BLaER1 (cell line): ENCODE measurements at regions not wholly inside any gene's neighbourhood (a gene's known extent, or its start where the extent isn't known, plus 50 kb on each side); places are given as distances from the start of the nearest gene placed in this dataset.

ENCODE experiments used
- H3K27ac ChIP-seq: shearing (Covaris generic); formaldehyde crosslinking; 2 replicates; pipeline ENCODE4 v1.8.1; 2022
- H3K27me3 ChIP-seq: shearing (Covaris generic); formaldehyde crosslinking; 2 replicates; pipeline ENCODE4 v1.8.1; 2022
- H3K36me3 ChIP-seq: shearing (Covaris generic); formaldehyde crosslinking; 2 replicates; pipeline ENCODE4 v1.8.1; 2022
- H3K4me1 ChIP-seq: shearing (Covaris generic); formaldehyde crosslinking; 2 replicates; pipeline ENCODE4 v1.8.1; 2022
- H3K4me2 ChIP-seq: shearing (Covaris generic); formaldehyde crosslinking; 2 replicates; pipeline ENCODE4 v1.8.1; 2022
- H3K4me3 ChIP-seq: shearing (Covaris generic); formaldehyde crosslinking; 2 replicates; pipeline ENCODE4 v1.8.1; 2022
- H3K9ac ChIP-seq: shearing (Covaris generic); formaldehyde crosslinking; 2 replicates; pipeline ENCODE4 v1.8.1; 2022
- H3K9me3 ChIP-seq: shearing (Covaris generic); formaldehyde crosslinking; 2 replicates; pipeline ENCODE4 v1.8.1; 2022
- H4K20me1 ChIP-seq: shearing (Covaris generic); formaldehyde crosslinking; 2 replicates; pipeline ENCODE4 v1.8.1; 2022
- Cebpa-rat ChIP-seq: shearing (Covaris generic); IDR thresholded peaks from 2 replicates; pipeline ENCODE4 v1.8.1; 2022

DNA sequence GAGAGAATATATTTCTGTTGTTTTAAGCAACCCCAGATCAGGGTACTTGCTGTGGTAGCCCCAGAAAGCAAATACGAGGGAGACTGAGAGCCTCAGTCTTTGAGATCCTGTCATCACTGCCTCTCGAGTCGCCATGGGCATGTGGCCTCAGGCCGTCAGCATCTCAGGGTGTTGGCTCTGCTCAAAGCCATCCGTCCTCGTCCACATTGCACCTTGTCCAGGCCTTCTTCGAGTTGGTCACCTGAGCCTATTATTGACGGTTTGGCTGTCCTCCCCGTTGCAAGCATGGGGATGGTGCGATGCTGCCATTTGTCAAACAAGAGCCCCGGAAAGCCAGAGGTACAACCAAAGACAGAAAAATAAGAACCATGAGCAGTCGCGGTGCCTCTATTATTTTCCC lies 136.9 kb downstream of the IRF8 start:
- H3K9ac ChIP-seq: no peak overlapping the region
- peaks cover 54% of the 10 kb centered on the region for H3K4me1 ChIP-seq
- no peaks in the 10 kb centered on the region for H3K27me3 ChIP-seq
- H3K4me3 ChIP-seq: no peak overlapping the region
- peaks cover 3% of the 10 kb centered on the region; the same call in 1 of the 2 replicates for H3K9me3 ChIP-seq
- H3K36me3 ChIP-seq: no peaks in the 10 kb centered on the region
- no peak overlapping the region for H3K27ac ChIP-seq
- TF ChIP-seq Cebpa-rat: no peak
- H4K20me1 ChIP-seq: no peaks in the 10 kb centered on the region
- H3K4me2 ChIP-seq: no peak overlapping the region

DNA sequence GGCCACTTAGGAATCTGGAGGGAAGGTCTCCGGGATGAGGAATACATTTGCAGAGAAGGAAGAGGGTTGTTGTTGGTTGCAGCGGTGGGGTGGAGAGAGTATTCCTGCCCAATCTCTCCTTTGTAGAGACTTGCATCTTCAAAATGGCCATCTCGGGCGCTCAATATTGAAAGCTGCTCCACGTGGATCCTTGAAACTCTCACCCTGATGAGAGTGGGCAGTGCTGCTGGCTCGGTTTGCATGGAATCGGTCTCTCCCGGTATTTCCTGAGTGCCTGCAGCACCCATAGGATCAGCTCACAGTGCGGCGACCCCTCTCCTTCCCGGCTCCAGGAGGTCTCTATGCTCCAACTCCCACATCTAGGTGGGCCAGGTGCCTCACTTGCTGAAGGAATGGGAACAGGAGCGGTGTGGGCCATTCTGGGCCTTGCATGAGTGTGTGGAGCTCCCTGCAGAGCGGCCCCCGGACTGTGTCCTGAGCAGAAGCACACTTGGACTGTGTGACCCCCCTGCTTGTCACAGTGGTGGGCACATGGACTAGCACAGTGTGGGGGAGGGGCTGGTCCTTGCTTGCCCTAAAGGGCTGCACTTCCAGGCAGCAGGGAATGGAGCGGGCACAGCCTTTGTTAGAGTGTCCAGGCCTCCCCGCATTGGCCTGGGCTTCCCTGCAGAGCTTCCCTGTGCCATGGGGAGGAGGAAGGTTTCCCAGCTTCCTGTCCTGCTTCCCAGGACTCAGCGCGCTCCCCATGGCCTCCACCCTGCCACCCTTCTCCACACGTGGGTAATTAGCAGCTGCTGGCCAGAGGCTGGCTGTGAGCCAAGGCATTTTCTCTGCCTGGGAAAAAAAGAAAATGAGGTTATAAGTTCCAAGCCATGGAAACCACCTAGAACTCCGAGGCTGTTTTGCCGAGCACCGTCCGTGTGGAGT lies 139.3 kb downstream of the IRF8 start:
- Histone ChIP-seq H3K9me3 (no peaks in the 10 kb centered on the region), H3K27ac (no peak overlapping the region), H3K4me3 (no peak overlapping the region), H3K9ac (no peak overlapping the region), H3K36me3 (no peaks in the 10 kb centered on the region), H3K4me2 (0 out of 2 replicates have a peak overlapping the region, but pooled peaks have one; percentile 9), H4K20me1 (no peaks in the 10 kb centered on the region), H3K27me3 (no peaks in the 10 kb centered on the region), H3K4me1 (peaks cover 62% of the 10 kb centered on the region)
- no peak for TF ChIP-seq Cebpa-rat

DNA sequence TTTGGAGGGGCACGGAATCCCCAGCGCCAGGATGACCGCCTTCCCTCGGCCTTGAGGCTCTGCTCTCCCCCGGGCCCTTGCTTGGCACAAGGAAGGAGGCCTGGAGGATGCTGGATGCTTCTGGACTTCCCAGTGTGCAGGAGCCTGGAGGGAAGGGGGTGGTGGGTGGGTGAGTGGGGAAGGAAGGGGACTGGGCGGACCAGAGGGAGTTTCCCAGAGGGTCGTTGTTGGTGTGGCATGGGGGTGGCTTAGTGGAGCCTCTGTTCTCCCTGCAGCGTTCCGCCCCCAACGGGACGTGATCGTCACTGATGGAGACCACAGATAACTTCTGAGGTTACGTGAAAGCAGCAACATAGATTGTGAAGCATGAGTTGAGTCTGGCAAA lies 140.0 kb downstream of the IRF8 start:
- H3K4me1 ChIP-seq: peaks cover 60% of the 10 kb centered on the region
- peak overlapping the region; percentile 9; the same call in 1 of the 2 replicates for H3K4me2 ChIP-seq
- no peaks in the 10 kb centered on the region for H4K20me1 ChIP-seq
- no peak overlapping the region for H3K27ac ChIP-seq
- H3K36me3 ChIP-seq: no peaks in the 10 kb centered on the region
- H3K27me3 ChIP-seq: no peaks in the 10 kb centered on the region
- no peak overlapping the region for H3K4me3 ChIP-seq
- no peaks in the 10 kb centered on the region for H3K9me3 ChIP-seq
- no peak for TF ChIP-seq Cebpa-rat
- no peak overlapping the region for H3K9ac ChIP-seq

DNA sequence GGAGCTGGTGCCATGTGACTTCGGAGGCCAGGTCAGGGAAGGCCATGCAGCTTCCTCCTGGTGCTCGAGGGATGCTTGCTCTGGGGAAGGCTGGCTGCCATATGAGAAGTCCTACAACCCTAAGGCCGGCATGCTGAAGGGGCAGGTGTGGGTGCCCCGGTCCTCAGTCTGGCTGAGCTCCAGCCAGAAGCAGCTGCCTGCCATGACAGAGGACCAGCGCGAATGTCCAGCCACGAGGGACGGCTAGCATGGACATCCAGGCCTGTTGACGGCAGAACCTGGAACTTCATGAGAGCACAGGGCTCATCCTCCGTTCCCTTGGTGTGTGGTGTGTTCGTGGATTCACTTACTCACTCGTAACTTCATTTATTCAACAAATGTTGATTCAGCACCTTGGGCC lies 140.6 kb downstream of the IRF8 start:
- Histone ChIP-seq H4K20me1 (no peaks in the 10 kb centered on the region), H3K4me3 (no peak overlapping the region), H3K4me2 (peak overlapping the region; percentile 9; the same call in 1 of the 2 replicates), H3K27me3 (no peaks in the 10 kb centered on the region), H3K36me3 (no peaks in the 10 kb centered on the region), H3K9ac (no peak overlapping the region), H3K27ac (no peak overlapping the region), H3K4me1 (peaks cover 62% of the 10 kb centered on the region), H3K9me3 (no peaks in the 10 kb centered on the region)
- no peak for TF ChIP-seq Cebpa-rat

DNA sequence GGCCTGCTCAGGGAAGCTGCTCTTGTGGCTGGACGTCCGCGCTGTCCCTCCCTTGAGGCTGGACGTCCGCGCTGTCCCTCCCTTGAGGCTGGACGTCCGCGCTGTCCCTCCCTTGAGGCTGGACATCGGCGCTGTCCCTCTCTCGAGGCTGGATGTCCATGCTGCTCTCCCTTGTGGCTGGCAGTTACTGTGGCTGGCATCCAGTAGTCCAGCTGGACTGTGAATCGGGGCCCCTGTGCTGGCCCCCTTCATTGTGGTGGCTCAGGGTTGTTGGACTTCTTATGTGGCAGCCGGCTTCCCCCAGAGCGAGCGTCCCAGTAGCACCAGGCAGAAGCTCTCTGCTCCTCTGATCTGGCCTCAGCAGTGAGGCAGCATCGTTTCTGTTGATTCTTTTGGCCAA lies 141.5 kb downstream of the IRF8 start:
- H3K9me3 ChIP-seq: no peaks in the 10 kb centered on the region
- H3K4me2 ChIP-seq: peak overlapping the region; percentile 47

DNA sequence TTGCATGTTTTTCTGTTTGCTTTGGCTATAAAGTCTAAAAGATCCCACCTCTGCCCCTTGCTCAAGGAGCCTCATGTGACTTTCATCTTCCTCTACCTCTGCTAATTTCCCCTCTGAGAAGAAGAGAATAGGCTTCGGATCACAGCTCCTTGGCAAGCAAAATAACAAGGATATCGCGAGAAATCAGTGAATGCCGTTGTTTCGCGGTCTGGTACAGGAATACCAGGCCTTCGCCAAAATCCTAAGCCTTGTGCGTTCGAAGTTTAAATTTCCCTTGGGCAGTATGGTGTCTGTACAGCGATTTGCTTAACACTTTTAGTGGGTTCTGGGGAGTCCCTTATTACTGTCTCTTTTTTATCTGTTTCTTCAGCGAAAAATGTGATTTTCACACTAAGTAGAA lies 142.3 kb downstream of the IRF8 start:
- H4K20me1 ChIP-seq: no peaks in the 10 kb centered on the region
- no peaks in the 10 kb centered on the region for H3K27me3 ChIP-seq
- peak overlapping the region; percentile 48 for H3K4me2 ChIP-seq
- H3K27ac ChIP-seq: no peak overlapping the region
- H3K4me1 ChIP-seq: peaks cover 78% of the 10 kb centered on the region
- no peaks in the 10 kb centered on the region for H3K36me3 ChIP-seq
- H3K4me3 ChIP-seq: no peak overlapping the region
- no peak overlapping the region for H3K9ac ChIP-seq
- no peaks in the 10 kb centered on the region for H3K9me3 ChIP-seq
- no peak for TF ChIP-seq Cebpa-rat

More for the DNA sequence above, 141.5 kb downstream of the IRF8 start:
- Histone ChIP-seq H4K20me1 (no peaks in the 10 kb centered on the region), H3K27ac (no peak overlapping the region), H3K36me3 (no peaks in the 10 kb centered on the region), H3K27me3 (no peaks in the 10 kb centered on the region), H3K4me3 (no peak overlapping the region), H3K9ac (no peak overlapping the region), H3K4me1 (peaks cover 71% of the 10 kb centered on the region)
- TF ChIP-seq Cebpa-rat: no peak

DNA sequence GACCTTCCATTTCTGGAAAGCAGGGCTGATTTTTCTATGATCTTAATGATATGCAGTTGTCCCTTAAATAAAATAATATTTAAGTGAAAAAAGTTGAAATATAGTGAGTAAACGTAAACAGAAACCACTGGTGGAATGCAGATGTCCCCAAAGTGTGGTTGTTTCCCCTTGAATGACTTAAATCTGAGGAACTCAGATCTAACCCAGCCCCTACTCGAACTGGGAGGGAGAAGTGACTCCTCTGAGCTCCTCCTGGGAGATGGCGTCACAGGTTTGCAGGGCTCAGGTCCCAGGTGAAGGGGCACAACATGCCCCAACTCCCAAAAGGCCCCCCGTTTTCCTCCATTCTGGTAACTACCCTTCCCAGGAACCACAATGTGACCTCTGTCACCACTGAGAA lies 142.8 kb downstream of the IRF8 start:
- Histone ChIP-seq H4K20me1 (no peaks in the 10 kb centered on the region), H3K27me3 (no peaks in the 10 kb centered on the region), H3K9me3 (no peaks in the 10 kb centered on the region), H3K4me3 (no peak overlapping the region), H3K27ac (no peak overlapping the region), H3K9ac (no peak overlapping the region), H3K4me2 (peak overlapping the region; percentile 48), H3K4me1 (peaks cover 84% of the 10 kb centered on the region), H3K36me3 (no peaks in the 10 kb centered on the region)
- no peak for TF ChIP-seq Cebpa-rat

DNA sequence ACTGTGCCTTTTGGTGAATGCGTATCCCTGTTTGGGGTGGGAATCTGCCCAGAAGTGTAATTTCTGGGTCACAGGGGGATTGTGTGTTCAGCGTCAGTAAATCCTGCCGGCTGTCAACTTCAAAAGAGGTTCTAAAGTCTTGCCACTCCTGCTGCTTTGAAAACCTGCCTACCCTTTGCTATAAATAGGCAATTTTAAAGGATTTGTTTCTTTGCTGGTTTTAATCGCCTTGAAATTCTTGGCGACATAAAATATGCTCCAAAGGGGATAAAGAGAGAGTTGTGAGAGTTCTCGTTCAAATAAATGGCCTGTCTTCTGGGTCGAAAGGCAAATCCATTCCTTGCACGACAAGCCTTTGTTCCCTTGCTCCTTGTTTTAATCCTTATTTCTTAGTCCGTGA lies 143.4 kb downstream of the IRF8 start:
- Histone ChIP-seq H3K27me3 (no peaks in the 10 kb centered on the region), H3K36me3 (no peaks in the 10 kb centered on the region), H3K9me3 (no peaks in the 10 kb centered on the region), H3K27ac (no peak overlapping the region), H3K9ac (no peak overlapping the region), H3K4me1 (peaks cover 90% of the 10 kb centered on the region), H4K20me1 (no peaks in the 10 kb centered on the region), H3K4me3 (no peak overlapping the region), H3K4me2 (peak overlapping the region; percentile 48)
- TF ChIP-seq Cebpa-rat: no peak

DNA sequence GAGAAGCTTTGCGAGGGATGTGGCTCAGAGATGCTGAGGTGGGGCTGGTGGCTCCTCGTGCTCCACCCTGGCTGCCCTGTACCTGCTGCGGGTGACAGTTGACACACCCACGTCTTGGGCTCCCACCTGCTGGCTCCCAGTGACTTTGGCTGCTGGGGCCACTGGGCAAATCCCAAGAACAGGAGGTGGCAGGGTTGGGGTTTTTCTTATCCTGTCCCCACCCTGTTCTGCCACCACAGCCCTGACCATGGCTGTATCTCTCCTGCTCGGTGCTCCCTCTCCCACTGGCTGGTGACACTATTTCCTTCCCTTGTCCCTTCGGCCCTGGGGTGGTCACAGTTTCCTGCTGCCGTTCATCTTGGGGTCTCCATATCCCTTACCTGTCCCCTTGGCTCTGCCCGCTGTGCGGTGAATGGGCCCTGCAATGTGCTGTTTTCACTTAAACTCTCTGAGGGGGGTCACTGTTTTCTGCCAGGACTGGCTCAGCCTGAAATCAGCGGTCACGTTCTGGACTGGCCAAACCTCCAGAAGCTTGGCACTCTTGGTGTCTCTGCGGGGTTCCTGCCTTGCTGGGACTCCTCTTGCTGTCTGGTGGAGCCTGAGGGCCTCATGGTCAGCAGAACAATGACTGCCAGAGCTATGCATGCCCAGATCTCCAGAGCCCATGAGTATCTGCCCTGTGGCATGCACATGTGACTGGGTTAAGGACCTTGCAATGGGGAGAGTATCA lies 144.2 kb downstream of the IRF8 start:
- H3K27ac ChIP-seq: no peak overlapping the region
- no peak overlapping the region for H3K4me3 ChIP-seq
- H3K27me3 ChIP-seq: no peaks in the 10 kb centered on the region
- TF ChIP-seq Cebpa-rat: no peak
- H3K4me1 ChIP-seq: peaks cover 97% of the 10 kb centered on the region
- H3K4me2 ChIP-seq: peak overlapping the region; percentile 48
- H4K20me1 ChIP-seq: no peaks in the 10 kb centered on the region
- no peak overlapping the region for H3K9ac ChIP-seq
- no peaks in the 10 kb centered on the region for H3K9me3 ChIP-seq
- H3K36me3 ChIP-seq: no peaks in the 10 kb centered on the region

DNA sequence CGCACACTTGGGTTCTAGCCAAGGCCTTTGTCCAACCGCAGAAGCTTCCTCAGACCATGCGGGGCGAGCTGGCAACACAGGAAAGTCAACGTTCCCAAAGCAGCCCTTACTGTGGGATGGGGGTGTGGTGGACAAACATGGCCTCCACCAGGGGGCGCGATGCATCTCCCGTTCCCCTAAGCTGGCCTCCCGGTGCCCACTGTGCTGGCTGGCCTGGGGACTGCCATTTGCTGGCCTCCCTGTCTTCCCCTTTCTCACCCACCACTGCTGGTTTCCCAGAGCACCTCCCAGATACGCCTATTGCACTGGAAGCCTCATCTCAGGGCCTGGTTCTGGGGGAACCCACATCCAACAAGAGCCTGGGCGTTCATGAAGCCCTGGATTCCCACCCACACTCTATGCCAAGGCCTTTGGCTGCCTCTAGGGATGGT lies 145.3 kb downstream of the IRF8 start:
- peaks cover 98% of the 10 kb centered on the region for H3K4me1 ChIP-seq
- H3K27me3 ChIP-seq: no peaks in the 10 kb centered on the region
- peak overlapping the region; percentile 84 for H3K4me2 ChIP-seq
- H3K4me3 ChIP-seq: no peak overlapping the region
- no peak overlapping the region for H3K27ac ChIP-seq
- H4K20me1 ChIP-seq: no peaks in the 10 kb centered on the region
- no peak for TF ChIP-seq Cebpa-rat
- H3K9me3 ChIP-seq: no peaks in the 10 kb centered on the region
- H3K36me3 ChIP-seq: no peaks in the 10 kb centered on the region
- H3K9ac ChIP-seq: no peak overlapping the region
